Endothelial cell (in vitro differentiated cells): ENCODE measurements at regions not wholly inside any gene's neighbourhood (a gene's known extent, or its start where the extent isn't known, plus 50 kb on each side); places are given as distances from the start of the nearest gene placed in this dataset.
"Not testable (repeated sequence)": the region's sequence is repeated elsewhere in the genome, so short reads cannot be mapped to it uniquely, and the experiment has no call there.

Experiments used
- DNase-seq: peaks from one replicate; pipeline ENCODE4 v3.0.0; 2021; ENCODE audit warnings: low spot score
- H3K27ac Mint-ChIP-seq: one replicate; pipeline ENCODE4 v1.8.0; 2021; ENCODE audit warnings: mixed read lengths, inconsistent platforms; ENCODE audit not compliant: unreplicated experiment
- H3K27me3 Mint-ChIP-seq: one replicate; pipeline ENCODE4 v1.8.0; 2021; ENCODE audit warnings: mild to moderate bottlenecking, moderate library complexity, mixed read lengths, inconsistent platforms; ENCODE audit not compliant: unreplicated experiment
- H3K36me3 Mint-ChIP-seq: one replicate; pipeline ENCODE4 v1.8.0; 2021; ENCODE audit warnings: mild to moderate bottlenecking, low read depth, mixed read lengths, inconsistent platforms; ENCODE audit not compliant: unreplicated experiment
- H3K4me1 Mint-ChIP-seq: one replicate; pipeline ENCODE4 v1.8.0; 2021; ENCODE audit warnings: mild to moderate bottlenecking, mixed read lengths, inconsistent platforms; ENCODE audit not compliant: unreplicated experiment
- H3K4me3 Mint-ChIP-seq: one replicate; pipeline ENCODE4 v1.8.0; 2021; ENCODE audit warnings: mild to moderate bottlenecking, mixed read lengths, inconsistent platforms; ENCODE audit not compliant: unreplicated experiment
- H3K9me3 Mint-ChIP-seq: one replicate; pipeline ENCODE4 v1.8.0; 2021; ENCODE audit warnings: mixed read lengths, inconsistent platforms; ENCODE audit not compliant: unreplicated experiment
- TF ChIP-seq, protein P1 (sequence below): fragments of 200-600 bp; sonication (generic); IDR thresholded peaks from one replicate; pipeline ENCODE4 v1.5.0; 2021; ENCODE audit warnings: antibody characterized with exemption; ENCODE audit not compliant: unreplicated experiment

DNA sequence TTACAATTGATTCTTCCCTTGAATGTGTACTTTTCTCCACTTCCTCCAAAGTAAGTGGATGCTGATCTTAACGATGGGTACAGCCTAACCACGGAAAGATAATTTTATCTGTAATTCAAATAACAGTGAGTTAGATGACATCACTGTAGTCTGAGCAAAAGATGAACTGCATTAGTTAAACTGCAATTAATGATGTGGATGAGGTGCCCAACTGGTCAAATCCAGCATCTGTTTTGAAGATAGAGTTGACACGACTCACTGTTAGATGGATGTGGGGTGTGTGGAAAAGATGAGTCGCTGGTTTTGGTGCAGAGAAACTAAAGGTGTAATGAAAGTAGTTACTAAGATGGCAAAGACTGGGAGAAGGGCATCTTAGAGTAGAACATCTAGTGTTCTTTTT is 270.5 kb upstream of the MEIS1 start:
- Mint-ChIP-seq H3K4me3 (no peak overlapping the region), H3K4me1 (no peaks in the 10 kb centered on the region), H3K36me3 (no peaks in the 10 kb centered on the region), H3K27me3 (no peaks in the 10 kb centered on the region), H3K9me3 (no peaks in the 10 kb centered on the region), H3K27ac (no peak overlapping the region)
- TF ChIP-seq, protein P1, sequence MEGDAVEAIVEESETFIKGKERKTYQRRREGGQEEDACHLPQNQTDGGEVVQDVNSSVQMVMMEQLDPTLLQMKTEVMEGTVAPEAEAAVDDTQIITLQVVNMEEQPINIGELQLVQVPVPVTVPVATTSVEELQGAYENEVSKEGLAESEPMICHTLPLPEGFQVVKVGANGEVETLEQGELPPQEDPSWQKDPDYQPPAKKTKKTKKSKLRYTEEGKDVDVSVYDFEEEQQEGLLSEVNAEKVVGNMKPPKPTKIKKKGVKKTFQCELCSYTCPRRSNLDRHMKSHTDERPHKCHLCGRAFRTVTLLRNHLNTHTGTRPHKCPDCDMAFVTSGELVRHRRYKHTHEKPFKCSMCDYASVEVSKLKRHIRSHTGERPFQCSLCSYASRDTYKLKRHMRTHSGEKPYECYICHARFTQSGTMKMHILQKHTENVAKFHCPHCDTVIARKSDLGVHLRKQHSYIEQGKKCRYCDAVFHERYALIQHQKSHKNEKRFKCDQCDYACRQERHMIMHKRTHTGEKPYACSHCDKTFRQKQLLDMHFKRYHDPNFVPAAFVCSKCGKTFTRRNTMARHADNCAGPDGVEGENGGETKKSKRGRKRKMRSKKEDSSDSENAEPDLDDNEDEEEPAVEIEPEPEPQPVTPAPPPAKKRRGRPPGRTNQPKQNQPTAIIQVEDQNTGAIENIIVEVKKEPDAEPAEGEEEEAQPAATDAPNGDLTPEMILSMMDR: no peak
- no peak for DNase-seq

DNA sequence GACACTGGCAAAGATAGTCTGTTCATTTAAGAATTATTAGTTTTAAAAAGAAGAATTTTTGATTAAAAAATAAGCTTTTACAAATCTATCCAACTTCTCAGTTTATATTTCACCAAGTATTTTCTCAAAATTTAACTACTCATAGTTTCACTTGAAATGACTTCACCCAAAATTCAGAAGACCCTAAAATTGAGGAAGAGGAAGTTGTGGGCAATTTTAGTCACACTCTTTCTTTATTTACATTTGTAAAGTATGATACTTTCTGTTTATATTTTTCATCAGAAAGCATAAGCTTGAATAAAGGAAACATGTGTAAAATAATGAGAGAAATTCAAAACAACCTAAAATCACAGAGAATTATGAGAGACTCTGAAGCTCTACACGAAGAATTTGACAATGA is 278.8 kb upstream of the MEIS1 start:
- no peak overlapping the region for H3K27ac Mint-ChIP-seq
- H3K4me1 Mint-ChIP-seq: no peaks in the 10 kb centered on the region
- TF ChIP-seq, protein P1: no peak
- no peak for DNase-seq
- H3K9me3 Mint-ChIP-seq: no peaks in the 10 kb centered on the region
- no peaks in the 10 kb centered on the region for H3K27me3 Mint-ChIP-seq
- H3K36me3 Mint-ChIP-seq: no peaks in the 10 kb centered on the region
- no peak overlapping the region for H3K4me3 Mint-ChIP-seq

DNA sequence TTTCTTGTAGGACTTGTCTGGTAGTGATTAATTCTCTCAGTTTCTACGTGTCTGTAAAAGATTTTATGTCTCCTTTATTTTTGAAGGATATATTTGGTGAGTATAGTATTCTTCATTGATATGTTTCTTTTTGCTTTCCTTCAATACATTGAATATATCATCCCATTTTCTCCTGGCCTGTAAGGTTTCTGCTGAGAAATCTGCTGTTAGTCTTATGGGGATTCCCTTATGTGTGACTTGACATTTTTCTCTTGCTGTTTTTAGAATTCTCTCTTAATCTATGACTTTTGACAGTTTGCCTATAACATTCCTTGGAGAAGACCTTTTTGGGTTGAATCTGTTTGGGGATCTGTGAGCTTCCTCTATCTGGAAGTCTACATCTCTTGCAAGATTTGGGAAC is 281.0 kb upstream of the MEIS1 start:
- no peak overlapping the region for H3K4me3 Mint-ChIP-seq

DNA sequence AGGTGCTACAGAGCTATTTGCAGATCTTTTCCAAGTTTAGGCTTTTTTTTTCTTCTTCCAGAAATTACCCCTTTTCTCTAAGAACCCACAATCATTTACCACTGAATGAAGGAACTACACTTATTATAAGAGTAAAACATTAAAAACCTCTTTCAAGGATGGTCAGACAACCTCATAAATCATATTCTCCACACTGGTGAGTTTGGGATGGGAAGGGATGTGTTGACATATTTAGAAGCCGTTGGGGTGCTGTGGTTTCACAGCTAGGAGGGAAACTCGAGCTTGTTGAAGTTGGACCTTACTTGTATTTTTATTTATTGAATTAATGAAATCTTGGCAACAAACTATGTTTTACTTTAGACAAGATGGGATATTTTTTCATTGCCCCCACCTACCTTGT is 289.4 kb upstream of the MEIS1 start:
- Mint-ChIP-seq H3K4me3 (no peak overlapping the region), H3K27me3 (peaks cover 1% of the 10 kb centered on the region), H3K9me3 (peaks cover 9% of the 10 kb centered on the region), H3K36me3 (peaks cover 8% of the 10 kb centered on the region), H3K27ac (no peak overlapping the region), H3K4me1 (no peaks in the 10 kb centered on the region)
- no peak for DNase-seq
- TF ChIP-seq, protein P1: no peak

More for the DNA sequence above, 281.0 kb upstream of the MEIS1 start:
- no peak overlapping the region for H3K27ac Mint-ChIP-seq
- no peak for DNase-seq
- H3K4me1 Mint-ChIP-seq: no peaks in the 10 kb centered on the region
- H3K27me3 Mint-ChIP-seq: no peaks in the 10 kb centered on the region
- H3K36me3 Mint-ChIP-seq: no peaks in the 10 kb centered on the region
- TF ChIP-seq, protein P1: no peak
- no peaks in the 10 kb centered on the region for H3K9me3 Mint-ChIP-seq

DNA sequence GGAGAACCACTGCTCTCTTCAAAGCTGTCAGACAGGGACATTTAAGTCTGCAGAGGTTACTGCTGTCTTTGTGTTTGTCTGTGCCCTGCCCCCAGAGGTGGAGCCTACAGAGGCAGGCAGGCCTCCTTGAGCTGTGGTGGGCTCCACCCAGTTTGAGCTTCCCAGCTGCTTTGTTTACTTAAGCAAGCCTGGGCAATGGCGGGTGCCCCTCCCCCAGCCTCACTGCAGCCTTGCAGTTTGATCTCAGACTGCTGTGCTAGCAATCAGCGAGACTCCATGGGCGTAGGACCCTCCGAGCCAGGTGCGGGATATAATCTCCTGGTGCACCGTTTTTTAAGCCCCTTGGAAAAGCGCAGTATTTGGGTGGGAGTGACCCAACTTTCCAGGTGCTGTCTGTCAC is 290.6 kb upstream of the MEIS1 start:
- not testable (repeated sequence) for H3K9me3 Mint-ChIP-seq, H3K36me3 Mint-ChIP-seq, H3K4me3 Mint-ChIP-seq, DNase-seq, H3K27ac Mint-ChIP-seq, H3K4me1 Mint-ChIP-seq, H3K27me3 Mint-ChIP-seq

DNA sequence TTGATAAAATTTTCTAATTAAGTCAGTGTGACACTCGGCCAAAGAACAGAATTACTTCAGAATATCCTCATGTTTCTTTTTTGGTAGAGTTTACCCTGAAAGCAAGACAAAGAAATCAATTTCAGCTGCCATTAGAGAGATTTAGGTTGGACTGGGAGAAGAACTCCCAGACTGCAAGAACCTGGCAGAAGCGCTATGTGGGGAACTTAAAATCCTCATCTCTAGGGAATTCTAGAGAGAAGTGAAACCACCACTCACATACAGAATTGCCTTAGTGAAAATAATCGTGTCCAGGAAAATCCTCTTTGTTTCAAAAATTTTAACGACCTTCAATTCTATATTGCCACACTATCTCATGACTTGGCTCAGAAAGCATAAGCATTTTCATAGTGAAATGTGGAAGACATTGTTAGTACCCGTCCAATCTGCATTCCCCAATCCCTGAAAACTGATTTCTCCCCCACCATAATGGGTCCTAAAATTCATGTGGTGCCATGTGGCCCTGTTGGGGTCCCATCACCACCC is 297.3 kb upstream of the MEIS1 start:
- no peaks in the 10 kb centered on the region for H3K9me3 Mint-ChIP-seq
- no peaks in the 10 kb centered on the region for H3K36me3 Mint-ChIP-seq
- no peak overlapping the region for H3K27ac Mint-ChIP-seq
- TF ChIP-seq, protein P1: no peak
- peaks cover 5% of the 10 kb centered on the region for H3K4me1 Mint-ChIP-seq
- no peak for DNase-seq
- no peak overlapping the region for H3K4me3 Mint-ChIP-seq
- H3K27me3 Mint-ChIP-seq: no peaks in the 10 kb centered on the region
